Occipital lobe (tissue), 1 donor: ENCODE measurements at regions not wholly inside any gene's neighbourhood (a gene's known extent, or its start where the extent isn't known, plus 50 kb on each side); places are given as distances from the start of the nearest gene placed in this dataset.

Experiments
- DNase-seq: peaks from one replicate; lab custom pipeline; 2025; lab: John Stamatoyannopoulos, UW

DNA sequence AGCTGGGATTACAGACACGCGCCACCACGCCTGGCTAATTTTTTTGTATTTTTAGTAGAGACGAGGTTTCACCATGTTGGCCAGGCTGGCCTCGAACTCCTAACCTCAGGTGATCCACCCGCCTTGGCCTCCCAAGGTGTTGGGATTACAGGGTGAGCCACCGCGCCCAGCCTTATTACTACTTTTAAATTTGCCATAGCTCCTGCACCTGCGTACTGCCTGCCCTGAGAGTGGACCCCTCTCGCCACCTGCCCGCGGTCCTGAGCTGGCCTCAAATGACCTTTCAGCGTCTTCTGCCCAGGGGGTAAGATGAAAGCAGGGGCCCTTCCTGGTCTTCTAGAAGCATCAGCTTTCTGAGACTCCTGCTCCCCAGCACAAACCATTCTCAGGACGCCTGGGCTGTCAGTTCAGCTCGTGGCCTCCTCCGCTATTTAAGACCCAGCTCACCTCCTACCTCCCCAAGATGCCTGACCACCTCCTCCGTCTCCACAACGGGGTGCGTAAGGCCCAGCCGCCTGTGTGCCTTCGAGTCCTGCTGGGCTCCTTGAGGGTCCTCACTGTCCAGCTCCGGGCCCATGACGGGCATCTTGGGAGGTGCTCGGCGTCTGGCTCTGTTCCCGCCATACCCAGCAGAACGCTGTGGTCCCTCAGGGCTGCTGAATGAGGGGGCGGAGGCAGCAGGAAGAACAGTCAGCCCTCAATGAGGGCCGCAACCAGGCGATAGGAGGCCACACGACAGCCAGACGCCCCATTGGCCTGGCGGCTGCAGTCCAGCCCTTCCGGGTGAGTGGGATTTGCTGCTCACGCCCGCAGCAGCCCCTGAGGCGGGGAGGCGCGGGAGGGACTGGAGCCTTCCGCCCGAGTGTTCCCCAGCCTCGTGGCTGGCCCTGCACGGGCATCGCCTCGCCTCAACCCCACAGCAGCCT, 266.6 kb downstream of the TFCP2L1 start:
- no peak for DNase-seq

DNA sequence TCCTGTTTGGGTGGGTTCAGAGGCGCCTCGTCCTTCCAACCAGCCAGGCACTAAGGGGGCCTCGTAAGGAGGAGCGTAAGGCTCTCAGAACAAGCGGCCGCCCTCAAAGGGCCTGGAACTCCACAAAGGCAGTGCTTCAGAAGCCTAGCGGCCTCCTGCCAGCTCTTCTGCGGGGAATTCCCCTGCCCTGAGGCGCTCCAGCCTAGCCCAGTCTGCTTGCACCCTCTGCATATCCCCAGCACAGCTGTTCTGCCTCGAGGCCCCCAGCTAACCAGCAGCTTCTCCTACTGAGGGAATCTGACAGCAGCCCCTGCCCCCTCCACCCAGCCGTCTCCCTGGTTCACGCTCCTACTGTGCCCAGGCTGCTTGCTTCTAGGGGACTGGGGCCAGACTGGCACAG, 265.9 kb downstream of the TFCP2L1 start:
- no peak for DNase-seq

- no peak for DNase-seq
Observed at GRCh38 chr2:121019756-121020155, 265.2 kb downstream of the TFCP2L1 start.

GRCh38 chr2:121021685-121022084, 263.3 kb downstream of the TFCP2L1 start:
- no peak for DNase-seq

- no peak for DNase-seq
Observed at GRCh38 chr2:121028577-121028976, 256.4 kb downstream of the TFCP2L1 start.

DNA sequence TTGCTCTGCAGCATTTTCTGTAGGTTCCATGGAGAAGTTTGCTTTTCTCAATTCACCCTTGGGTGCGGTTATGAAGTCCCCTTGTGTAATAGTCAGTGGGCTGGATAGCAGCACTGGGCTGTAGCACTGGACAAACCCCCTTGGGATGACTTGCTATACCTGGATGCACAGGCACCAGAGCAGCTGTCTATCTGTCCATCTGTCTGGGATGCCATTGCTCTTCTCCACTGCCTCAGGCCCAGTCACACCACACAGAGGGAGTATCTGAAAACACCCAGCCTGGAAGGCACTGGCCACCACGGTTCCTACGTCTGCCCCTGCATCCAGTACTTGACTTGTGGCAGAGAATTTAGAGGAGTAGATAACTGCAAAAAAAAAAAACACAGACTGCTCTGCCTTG, 254.5 kb downstream of the TFCP2L1 start:
- DNase-seq: no peak

- no peak for DNase-seq
Observed at GRCh38 chr2:121031568-121032340, 253.2 kb downstream of the TFCP2L1 start.

GRCh38 chr2:121033461-121033996, 251.5 kb downstream of the TFCP2L1 start:
- DNase-seq: no peak

GRCh38 chr2:121034551-121034950, 250.5 kb downstream of the TFCP2L1 start:
- no peak for DNase-seq

- no peak for DNase-seq
Observed at GRCh38 chr2:121036226-121036692, 248.7 kb downstream of the TFCP2L1 start.

- DNase-seq: no peak
Observed at GRCh38 chr2:121037480-121037879, 247.5 kb downstream of the TFCP2L1 start.

DNA sequence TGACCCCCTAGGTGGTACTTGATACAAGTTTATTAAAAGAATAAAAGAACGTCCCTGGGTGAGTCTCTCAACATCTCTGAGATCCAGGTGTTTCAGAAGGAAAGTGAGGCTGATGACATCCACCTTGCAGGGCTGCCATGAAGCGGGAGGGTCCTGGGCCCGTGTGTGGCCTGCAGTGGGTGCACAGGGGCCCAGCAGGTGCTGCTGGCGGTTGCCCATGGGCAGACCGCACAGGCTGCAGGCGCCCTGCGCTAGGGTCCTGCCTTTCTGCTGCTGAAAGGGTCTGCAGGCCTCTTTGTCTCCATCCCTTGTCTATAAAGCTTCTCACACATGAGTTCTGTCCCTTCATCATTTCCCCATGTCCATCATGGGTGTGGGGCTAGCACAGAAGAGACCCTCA, 247.0 kb downstream of the TFCP2L1 start:
- no peak for DNase-seq

- DNase-seq: no peak
Observed at GRCh38 chr2:121038431-121038830, 246.6 kb downstream of the TFCP2L1 start.

GRCh38 chr2:121038891-121039616, 245.9 kb downstream of the TFCP2L1 start:
- DNase-seq: no peak

GRCh38 chr2:121039679-121040078, 245.3 kb downstream of the TFCP2L1 start:
- no peak for DNase-seq

DNA sequence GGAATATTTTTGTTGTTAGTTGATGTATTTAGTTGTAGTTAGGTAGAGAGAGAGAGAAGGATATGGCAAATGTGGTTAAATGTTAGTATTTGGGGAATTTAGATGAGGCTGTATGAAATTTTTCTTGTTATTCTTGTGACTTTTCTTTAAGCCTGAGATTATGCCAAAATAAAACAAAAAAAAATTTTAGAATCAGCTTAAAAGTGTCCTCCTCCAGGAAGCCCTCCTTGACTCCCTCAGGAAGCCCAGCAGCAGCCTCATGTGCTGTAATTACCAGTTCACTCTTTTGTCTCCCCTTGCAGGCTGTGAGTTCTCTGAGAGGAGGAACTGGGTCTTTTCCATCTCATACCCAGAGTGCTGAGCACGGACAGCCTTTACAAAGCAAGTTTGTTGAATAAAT, 243.5 kb downstream of the TFCP2L1 start:
- DNase-seq: no peak

DNA sequence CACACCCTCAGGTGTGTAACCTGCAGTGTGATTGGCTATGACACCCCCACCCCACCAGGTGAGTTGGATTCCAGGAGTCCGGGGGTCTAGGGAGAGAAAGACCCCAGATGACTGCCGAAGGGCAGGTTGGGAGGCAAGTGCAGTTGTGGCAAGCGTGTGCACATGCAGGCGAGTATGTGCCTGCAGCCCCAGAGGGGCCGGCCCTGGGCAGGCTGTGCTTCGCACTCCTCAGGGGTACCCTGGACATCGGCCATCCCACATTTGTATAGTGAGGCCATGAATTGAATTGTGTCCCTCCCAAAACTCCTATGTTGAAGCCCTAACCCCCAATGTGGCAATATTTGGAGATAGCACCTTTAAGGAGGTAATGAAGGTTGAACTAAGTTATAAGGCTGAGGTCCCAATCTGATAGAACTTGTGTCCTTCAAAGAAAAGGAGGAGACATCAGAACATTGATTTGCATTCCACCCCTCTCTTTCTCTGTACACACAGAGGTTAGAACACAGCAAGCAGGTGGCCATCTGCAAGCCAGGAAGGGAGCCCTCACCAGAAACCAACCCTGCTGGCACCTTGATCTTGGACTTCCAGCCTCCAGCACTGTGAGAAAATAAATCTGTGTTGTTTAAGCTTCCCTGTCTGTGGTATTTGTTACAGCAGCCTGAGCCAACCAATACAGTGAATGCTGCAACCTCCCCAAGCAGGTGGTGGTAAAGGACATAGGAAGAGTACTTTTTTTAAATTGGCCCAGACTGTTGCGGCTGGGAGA, 241.8 kb downstream of the TFCP2L1 start:
- no peak for DNase-seq

DNA sequence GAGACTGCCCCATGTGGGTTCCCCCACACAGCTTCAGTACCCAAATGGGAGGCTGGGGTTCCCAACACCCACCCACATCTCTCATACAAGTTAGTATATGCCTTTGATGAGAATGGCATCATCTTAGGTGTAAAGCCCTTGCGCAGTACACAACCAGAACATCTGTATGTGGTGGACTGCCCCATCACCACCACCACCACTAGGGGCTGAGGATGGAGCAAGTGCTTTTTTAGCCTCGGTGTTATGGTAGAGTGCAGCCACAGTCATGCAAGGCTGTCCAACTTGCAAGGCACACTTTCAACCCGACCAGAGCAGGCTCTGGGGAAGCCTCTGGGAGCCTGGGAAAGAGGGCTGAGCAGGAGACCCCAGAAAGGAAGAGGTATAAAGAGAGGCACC, 241.2 kb downstream of the TFCP2L1 start:
- no peak for DNase-seq

- DNase-seq: no peak
Observed at GRCh38 chr2:121044412-121044811, 240.6 kb downstream of the TFCP2L1 start.

GRCh38 chr2:121045245-121045644, 239.8 kb downstream of the TFCP2L1 start:
- no peak for DNase-seq

GRCh38 chr2:121046335-121046734, 238.7 kb downstream of the TFCP2L1 start:
- no peak for DNase-seq
